Right ventricle myocardium superior (tissue), 1 donor: ENCODE measurements at regions not wholly inside any gene's neighbourhood (a gene's known extent, or its start where the extent isn't known, plus 50 kb on each side); places are given as distances from the start of the nearest gene placed in this dataset.
"Not testable (repeated sequence)": the region's sequence is repeated elsewhere in the genome, so short reads cannot be mapped to it uniquely, and the experiment has no call there.

Experiments used
- ATAC-seq: fragments of 200-7000 bp; cut with Tn5 transposase; one replicate; pipeline ENCODE4 v1.9.1; 2020; ENCODE audit warnings: mild to moderate bottlenecking; ENCODE audit not compliant: poor library complexity
- DNase-seq: peaks from one replicate; pipeline ENCODE4 v3.0.0-alpha.2; 2020
- intact Hi-C: fragments of 100-400 bp; cut with DNase I; formaldehyde crosslinking; loops from one replicate; pipeline ENCODE4 v1.11.2; 2022
- donor health status: DM: no; HTN: yes; CAD: no; lungs with severe emphysema.

DNA sequence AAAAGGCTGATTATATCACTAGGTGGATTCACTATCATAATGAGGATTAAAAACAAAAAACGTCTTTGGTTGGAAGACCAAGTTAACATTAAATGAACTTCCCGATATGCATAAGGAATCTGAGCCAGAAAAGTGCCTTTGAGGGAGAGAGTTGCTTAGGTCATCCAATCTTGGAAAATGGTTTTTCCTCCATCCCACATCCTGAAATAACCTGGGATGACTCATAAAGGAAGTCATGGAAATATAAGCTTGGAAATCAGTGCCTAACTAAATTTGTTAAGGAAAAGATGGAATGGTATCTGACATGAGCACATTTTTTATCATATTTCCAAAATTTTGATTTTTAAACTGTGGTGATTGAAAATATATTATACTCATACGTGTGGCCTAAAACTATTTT, 66.0 kb downstream of the KBTBD8 start:
- ATAC-seq = no peak
- intact Hi-C loops = no loop called here

DNA sequence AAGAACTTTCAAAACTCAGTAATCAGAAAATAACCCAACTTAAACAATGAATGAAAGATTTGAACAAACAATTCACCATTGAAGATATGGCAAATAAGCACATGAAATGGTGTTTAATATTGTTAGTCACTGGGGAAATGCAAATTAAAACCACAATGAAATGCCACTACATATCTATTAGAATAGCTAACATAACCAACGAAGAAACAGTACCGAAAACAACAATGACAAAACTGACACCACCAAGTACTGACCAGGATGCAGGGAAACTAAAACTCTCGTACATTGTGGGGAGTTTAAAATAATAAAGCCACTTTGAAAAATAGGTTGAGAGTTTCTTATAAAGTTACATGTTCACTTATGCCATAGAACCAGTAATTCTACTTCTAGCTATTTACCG, 69.1 kb downstream of the KBTBD8 start:
- intact Hi-C loops = no loop called here
- DNase-seq (no peak), ATAC-seq (no peak)

More for the DNA sequence above, 66.0 kb downstream of the KBTBD8 start:
- no peak for DNase-seq

DNA sequence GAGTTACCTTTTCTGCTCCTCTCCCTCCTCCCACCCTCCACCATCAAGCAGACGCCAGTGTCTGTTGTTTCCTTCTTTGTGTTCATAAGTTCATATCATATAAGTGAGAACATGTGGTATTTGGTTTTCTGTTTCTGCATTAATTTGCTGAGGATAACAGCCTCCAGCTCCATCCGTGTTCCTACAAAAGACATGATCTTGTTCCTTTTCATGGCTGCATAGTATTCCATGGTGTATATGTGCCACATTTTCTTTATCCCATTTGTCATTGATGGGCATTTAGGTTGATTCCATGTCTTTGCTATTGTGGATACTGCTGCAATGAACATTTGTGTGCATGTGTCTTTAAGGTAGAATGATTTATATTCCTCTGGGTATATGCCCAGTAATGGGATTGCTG, 74.5 kb downstream of the KBTBD8 start:
- DNase-seq, intact Hi-C loops, ATAC-seq: not testable (repeated sequence)

DNA sequence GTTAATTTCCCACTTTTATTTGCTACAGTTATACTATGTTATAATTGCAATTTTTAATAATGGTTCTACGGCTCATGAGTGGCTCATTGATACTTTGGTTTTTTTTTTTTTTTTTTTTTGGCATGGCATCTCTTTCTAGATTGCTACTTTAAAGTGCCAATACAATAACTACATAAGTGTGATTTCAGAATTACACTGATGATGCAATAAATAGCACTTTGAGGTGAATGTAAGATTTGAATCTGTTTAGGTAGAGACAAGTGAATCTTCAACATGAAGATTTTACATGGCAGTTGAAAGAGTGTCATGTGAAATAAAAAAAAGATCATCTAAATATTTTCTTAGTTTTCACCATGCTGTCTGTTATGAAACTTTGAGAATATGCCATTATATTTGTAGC, 75.7 kb downstream of the KBTBD8 start:
- intact Hi-C loops = no loop called here
- DNase-seq (no peak), ATAC-seq (no peak)

DNA sequence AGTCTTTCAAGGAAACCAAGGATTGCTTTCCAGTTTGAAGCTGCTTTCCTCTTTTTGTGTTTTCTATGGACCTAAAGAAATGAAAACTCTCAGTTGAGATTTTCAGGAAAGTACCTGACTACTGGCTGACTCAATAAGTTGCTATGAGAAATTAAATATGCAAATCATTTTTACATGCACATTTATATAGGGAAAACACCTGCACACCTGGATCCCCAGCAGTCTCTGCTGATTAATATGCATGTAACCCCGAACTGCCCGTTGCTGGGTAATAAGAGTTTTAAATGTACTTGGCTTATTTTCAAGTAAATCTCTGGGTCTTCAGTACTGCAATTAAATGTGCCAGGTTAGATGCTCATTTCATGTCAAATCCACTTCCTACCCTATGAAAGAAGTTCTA, 77.2 kb downstream of the KBTBD8 start:
- intact Hi-C loops = no loop called here
- DNase-seq = no peak
- no peak for ATAC-seq

DNA sequence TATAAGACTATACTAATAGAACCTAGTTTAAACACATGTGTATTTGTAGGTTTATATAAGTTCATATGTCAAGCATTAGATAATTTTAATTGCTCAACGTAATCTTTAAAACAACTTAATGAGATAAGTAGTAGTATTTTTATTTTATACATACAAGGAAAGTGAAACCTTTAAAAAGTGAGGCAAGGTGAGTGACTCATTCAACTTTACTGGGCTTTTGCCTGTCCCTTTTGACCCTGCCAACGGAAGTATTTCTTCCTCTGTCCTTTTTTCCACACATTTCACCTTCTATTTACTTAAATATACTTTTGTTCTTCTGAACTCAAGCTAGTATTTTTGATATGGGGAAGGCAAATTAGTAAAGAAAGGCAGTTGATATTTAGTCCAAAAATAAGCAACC, 78.5 kb downstream of the KBTBD8 start:
- intact Hi-C loops = no loop called here
- no peak for ATAC-seq
- no peak for DNase-seq

DNA sequence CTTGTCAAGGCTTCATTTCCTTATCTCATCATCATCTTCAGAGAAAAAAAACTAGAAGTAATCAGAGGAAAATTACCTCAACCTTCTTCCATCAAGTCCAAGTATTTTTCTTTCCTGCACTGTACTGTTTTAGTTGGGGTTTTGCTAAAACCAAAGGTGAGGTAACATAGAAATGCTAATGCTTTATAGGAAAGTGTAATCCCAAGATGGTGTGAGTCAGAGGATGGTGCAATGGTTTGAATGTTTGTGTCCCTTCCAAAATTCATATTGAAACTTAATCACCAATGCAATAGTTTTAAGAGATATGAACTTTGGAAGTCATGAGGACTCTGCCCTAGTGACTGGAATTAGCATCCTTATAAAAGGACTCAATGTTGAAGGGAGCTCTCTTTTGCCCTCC, 79.5 kb downstream of the KBTBD8 start:
- DNase-seq (no peak), ATAC-seq (no peak)
- intact Hi-C loops = no loop called here

DNA sequence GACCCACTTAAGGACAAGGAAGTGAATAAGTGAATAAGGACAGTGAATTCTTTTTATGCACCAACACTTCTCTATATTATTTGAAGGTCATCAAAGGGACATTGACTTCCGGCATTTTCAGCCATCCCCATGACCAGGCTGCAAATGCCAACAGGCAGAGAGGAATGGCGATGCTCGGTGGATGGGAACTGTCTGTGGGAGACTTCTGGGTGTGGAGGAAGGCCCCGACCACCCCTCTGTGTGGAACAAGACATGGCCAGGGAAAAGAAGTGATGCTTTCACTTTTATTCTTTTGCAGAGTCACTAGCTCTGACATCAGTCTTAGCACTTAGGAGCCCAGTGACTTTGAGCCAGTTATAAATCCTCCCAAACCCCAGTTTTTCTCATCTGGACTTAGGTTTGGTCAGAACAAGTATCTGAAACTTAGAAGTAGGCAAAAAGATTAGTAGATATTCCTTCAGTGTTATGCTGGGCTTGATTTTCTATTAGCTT, 84.5 kb downstream of the KBTBD8 start:
- no peak for DNase-seq
- ATAC-seq = no peak
- intact Hi-C loops = no loop called here

DNA sequence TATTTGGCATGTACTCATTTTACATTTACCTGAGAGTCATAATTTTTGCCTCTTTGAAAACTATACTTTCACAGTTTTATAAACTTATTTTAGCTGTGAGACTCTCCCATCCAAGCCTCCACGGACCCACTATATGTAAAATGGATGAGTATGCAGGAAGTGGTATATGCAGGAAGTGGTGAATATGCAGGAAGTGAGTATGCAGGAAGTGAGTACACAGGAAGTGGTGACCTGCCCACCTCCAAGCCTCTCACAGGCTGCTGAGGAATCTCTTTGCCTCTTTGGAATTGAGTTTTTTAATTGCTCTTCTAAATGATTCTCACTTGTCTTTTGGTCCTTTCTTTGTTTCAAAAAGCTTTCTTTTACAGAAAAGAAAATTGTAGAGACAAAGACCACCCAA, 85.2 kb downstream of the KBTBD8 start:
- no peak for ATAC-seq
- intact Hi-C loops = no loop called here
- DNase-seq = no peak

DNA sequence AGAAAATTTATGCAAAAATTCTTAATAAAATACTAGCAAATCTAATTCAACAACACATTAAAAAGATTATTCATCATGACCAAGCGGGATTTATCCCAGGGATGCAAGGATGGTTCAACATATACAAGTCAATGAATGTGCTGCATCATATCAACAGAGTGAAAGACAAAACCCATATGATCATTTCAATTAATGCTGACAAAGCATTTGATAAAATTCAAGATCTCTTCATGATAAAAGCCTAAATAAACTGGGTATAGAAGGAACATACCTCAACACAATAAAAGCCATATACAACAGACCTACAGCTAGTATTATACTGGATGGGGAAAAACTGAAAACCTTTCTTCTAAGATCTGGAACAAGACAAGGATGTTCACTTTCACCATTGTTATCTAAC, 89.7 kb downstream of the KBTBD8 start:
- no peak for ATAC-seq
- intact Hi-C loops = no loop called here
- no peak for DNase-seq

DNA sequence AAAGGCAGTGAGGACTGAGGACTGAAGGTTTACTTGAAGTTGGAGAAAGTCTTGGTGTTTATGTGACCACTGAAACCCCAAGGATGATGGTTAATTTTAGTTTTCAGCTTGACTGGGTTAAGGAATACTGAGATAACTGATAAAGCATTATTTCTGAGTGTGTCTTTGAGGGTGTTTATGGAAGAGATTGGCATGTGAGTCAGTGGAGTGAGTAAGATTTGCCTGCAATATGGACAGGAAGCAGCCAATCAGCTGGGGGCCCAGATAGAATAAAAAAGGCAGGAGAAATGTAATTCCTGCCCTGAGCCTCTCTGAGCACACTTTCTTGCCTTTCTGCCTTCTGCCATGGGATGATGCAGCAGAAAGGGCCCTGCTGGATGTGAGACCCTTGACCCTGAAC, 92.4 kb downstream of the KBTBD8 start:
- no peak for ATAC-seq
- no peak for DNase-seq
- intact Hi-C loops = no loop called here

DNA sequence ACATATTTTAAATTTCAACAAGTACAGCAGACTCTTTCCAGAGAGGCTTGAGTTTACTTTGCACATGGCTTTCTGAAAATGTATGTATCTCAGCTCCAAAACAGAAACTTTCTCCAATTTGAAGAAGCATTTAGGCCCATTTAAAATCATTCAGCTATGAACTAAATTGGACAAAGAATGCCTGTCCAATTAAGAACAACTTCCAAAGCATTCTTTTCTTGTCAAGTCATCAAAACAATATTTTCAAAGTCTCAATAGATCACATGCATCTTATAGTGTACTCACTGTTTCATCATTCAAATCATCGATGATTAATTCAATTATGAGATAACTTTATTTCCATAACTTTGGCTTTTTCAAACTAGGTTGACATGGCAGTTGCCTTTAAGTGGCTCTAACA, 95.2 kb downstream of the KBTBD8 start:
- intact Hi-C loops = no loop called here
- DNase-seq (no peak), ATAC-seq (no peak)

DNA sequence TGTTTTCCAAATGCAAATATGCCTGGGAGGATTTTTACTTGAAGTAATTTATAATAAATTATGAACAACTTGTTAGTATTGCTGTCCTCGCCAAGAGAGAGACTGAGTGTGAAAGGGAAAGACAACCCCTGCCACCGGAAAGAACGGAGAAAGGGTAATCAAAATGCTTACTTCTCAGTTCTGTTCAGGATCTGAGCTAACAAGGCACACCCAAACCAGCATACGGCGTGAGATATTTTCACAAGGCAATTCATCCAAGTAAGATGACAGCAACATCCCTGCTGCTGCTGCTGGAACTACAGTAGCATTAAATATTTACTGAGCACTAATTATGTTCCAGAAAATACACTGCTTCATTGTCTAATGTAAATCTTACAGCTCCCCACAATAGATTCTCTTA, 96.1 kb downstream of the KBTBD8 start:
- intact Hi-C loops = no loop called here
- ATAC-seq (no peak), DNase-seq (no peak)

DNA sequence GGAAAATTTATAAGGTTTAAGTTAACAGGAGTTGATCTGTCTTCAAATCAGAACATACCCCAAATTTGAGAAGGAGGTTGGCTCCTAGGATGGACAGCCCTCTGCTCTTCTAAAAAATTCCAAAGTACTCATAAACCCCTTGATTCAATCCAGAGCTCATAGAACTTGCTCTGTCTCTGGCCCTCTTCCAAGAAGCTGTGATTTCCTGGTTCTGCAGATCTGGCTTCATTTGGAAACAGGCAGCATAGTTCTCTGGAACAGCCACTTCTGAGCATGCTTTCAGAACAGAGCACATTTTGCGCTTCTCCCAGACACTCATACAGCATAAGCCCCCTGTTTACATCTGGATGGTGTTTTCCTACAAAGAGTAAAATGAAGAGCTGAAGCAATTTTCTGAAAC, 96.7 kb downstream of the KBTBD8 start:
- DNase-seq (no peak), ATAC-seq (no peak)
- intact Hi-C loops = no loop called here

DNA sequence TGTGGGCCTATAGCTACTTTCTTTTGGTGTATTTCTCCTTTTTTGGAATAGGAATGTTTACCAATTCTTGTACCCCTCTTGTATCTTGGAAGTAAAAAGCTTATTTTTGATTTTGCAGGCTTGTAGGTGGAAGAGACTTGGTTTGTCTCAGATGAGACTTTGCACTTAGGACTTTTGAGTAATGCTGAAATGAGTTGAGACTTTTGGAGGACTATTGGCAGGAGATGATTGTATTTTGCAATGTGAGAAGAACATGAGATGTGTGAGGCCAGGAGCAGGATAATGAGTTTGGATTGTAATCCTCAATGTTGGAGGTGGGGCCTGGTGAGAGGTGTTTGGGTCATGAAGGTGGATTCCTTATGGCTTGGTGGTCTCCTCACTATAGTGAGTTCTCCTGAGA, 106.3 kb downstream of the KBTBD8 start:
- DNase-seq = no peak

DNA sequence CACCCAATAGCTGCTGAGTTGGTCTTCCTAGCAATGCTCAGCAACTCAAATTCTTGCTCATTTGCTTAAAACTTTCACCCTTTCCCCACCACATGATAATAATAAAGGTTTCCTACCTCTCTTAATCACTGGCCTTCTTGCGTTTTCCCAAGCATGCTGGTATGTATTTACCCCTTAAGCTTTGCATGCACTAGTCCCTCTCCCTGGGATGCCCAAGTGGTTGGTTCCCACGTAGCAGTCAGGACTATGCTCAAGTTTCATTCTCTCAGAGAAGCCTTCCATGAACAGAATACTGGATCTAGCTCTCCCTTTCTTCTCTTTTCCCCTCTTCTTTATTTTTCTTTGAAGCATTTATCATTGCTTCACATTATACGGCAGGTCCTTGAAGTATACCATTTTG, 108.8 kb downstream of the KBTBD8 start:
- DNase-seq = no peak
- intact Hi-C loops = no loop called here

More for the DNA sequence above, 106.3 kb downstream of the KBTBD8 start:
- ATAC-seq = no peak
- intact Hi-C loops = no loop called here

DNA sequence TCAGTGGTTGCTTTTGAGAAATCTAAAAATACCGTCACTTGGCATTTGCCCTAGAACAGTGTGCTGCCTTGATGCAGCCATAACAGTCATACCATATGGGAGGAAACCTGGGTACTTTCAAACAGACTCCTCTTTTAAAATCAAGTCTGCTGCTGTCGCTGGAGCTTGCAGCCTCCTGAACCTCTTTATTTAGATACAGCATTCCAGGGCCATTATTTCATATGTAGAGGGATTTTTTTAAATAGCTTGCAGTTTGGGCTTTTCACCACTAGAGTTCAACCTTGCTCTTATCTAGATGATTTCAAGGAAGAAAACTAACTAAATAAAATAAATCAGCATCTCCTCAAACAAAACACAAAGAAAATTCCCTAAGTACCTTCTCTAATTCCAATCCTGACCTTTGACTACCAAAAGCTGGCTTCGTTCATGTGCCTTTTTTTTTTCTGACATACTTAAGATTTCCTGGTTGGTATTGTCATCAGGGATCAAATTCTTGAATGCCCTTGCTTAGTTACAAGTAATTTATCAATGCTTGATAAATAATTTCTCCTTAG, 111.6 kb downstream of the KBTBD8 start:
- ATAC-seq (no peak), DNase-seq (no peak)
- intact Hi-C loops = loop anchor here (10.0 kb wide), 1 partner anchor 1775 kb away; no protein-coding TSS in a partner anchor

More for the DNA sequence above, 108.8 kb downstream of the KBTBD8 start:
- no peak for ATAC-seq

DNA sequence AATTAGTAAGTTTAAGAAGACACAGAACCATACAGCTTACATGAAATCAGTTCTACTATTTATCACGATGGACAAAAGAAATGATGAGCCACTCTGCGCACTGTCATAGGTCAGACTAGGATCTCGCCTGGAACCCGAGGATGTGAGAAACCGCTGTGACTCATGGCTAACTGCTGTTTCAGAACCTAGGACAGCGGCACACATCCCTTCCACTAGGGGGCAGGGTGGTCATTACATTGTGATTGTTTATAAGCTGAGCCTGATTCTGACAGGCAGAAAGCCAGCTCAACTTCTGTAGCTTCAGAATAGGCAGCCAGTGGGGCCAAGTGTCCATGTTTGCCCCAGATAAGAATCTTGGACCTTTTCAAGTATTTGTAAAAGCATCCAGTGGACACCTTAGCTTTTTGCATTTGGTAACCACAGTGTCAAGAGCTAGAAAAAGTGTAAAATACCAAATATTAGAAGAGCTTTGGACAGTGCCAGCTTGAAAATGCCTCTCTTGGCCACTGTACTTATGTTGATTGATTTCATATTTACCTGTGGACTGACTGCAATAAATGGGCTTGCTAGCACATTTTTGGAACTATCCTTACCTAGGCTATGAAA, 115.8 kb downstream of the KBTBD8 start:
- ATAC-seq (peak; percentile 77), DNase-seq (peak; percentile 70)
- intact Hi-C loops = loop anchor here (10.0 kb wide), 1 partner anchor 1771 kb away; no protein-coding TSS in a partner anchor

DNA sequence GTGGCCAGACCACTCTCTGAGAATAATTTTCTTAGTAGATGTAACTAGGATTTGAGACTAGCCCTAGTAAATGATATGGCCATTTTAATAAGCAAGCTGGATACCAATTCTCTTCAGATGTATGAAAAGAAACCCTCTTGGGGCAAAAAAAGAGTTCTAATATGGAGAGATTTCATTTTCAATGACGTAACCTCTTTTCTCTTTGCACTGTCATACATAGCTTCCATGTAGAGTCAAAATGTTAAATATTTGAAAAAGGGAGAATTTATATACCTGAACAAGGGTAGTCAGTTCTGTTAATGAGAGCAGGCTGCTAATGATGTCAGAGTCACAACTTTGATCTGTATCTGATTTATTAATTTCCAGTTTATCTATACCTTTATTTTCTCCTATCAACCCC, 120.0 kb downstream of the KBTBD8 start:
- intact Hi-C loops = loop anchor here (10.0 kb wide), 1 partner anchor 1767 kb away; no protein-coding TSS in a partner anchor
- no peak for DNase-seq

DNA sequence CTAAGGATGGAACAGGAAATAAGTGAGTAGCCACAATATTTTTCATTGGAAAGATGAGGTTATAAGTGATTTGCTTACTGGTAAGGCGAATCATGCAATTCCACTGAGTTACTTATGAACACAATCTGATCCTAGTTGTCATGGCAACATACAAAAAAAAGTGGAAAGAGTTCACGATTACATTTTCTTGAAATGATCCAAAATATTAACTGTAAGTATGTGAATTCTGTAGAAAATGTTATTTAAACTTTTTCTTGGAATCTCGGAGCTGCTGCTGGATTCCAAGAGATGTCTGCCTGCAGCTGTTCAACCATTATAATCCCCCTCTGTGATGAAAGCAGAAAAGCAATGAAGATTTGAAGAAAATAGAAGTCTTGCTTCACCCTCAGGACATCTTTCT, 120.5 kb downstream of the KBTBD8 start:
- intact Hi-C loops = loop anchor here (10.0 kb wide), 1 partner anchor 1766 kb away; no protein-coding TSS in a partner anchor
- no peak for DNase-seq

More for the DNA sequence above, 120.0 kb downstream of the KBTBD8 start:
- no peak for ATAC-seq

DNA sequence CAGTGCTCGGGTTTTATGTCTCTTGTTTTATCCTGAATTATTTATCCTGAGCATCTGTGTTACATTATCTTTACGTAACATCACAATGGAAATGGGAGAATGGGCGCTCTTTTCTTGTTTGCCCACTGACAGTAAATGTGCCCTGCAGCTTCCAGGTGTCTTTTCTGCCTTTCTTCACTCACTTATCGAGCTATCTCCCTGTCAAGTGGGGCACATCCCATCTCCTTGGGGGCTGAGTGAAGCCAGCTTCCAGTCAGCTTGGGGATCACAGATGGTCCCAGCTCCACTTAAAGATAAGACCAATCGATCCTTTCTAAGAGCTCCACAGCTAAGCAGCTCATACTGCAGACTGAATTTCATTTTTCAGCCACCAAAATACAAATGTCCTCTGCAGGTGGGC, 125.8 kb downstream of the KBTBD8 start:
- intact Hi-C loops = no loop called here
- no peak for ATAC-seq
- no peak for DNase-seq

More for the DNA sequence above, 120.5 kb downstream of the KBTBD8 start:
- no peak for ATAC-seq
